ENCODE measurements at regions not wholly inside any gene's neighbourhood (a gene's known extent, or its start where the extent isn't known, plus 50 kb on each side); places are given as distances from the start of the nearest gene placed in this dataset.

- ChIA-PET POLR2A (no interaction called here), CTCF (no interaction called here)
- no peaks in the 10 kb centered on the region for H3K36me3 ChIP-seq (ENCODE audit: control insufficient read depth, insufficient read depth, low read length)
- BruUV-seq (replicated peaks) = no TSS peak
- H3K4me3 ChIP-seq (ENCODE audit: low read depth, low read length) = no peak overlapping the region
- peaks cover 8% of the 10 kb centered on the region for H3K27me3 Mint-ChIP-seq (ENCODE audit: insufficient read depth, unreplicated experiment)
- DNase-seq = no peak
- no peaks in the 10 kb centered on the region for H3K4me1 Mint-ChIP-seq (ENCODE audit: low read depth, unreplicated experiment)
- no peaks in the 10 kb centered on the region for H3K27me3 ChIP-seq (replicated peaks; ENCODE audit: control insufficient read depth, insufficient read depth, low read length)
- no peaks in the 10 kb centered on the region for H3K4me1 ChIP-seq
- TF ChIP-seq CTCF (IDR thresholded peaks at IDR 0.05; ENCODE audit: insufficient read depth in 1 of 2, low read depth in 1 of 2, low read length in 1 of 2, severe bottlenecking in 1 of 2, unreplicated experiment in 1 of 2) = no peak
- no peaks in the 10 kb centered on the region for H3K9me3 Mint-ChIP-seq (ENCODE audit: unreplicated experiment)
- H3K4me3 Mint-ChIP-seq (ENCODE audit: unreplicated experiment) = no peak overlapping the region
- intact Hi-C loops (cut with micrococcal nuclease; ENCODE audit: unreplicated experiment) = no loop called here
- H3K36me3 Mint-ChIP-seq (ENCODE audit: insufficient read depth, unreplicated experiment) = no peaks in the 10 kb centered on the region
- no peaks in the 10 kb centered on the region for H3K9me3 ChIP-seq
- H3K27ac Mint-ChIP-seq (ENCODE audit: unreplicated experiment) = no peak overlapping the region
These were observed 637.7 kb downstream of the ETNK1 start for GRCh38 chr12:23262670-23263069.

GRCh38 chr12:23277831-23278230, 652.9 kb downstream of the ETNK1 start:
- ChIA-PET CTCF (no interaction called here), POLR2A (no interaction called here)
- H3K27me3 ChIP-seq (replicated peaks; ENCODE audit: control insufficient read depth, insufficient read depth, low read length) = no peaks in the 10 kb centered on the region
- H3K36me3 Mint-ChIP-seq (ENCODE audit: insufficient read depth, unreplicated experiment) = no peaks in the 10 kb centered on the region
- no peaks in the 10 kb centered on the region for H3K36me3 ChIP-seq (ENCODE audit: control insufficient read depth, insufficient read depth, low read length)
- DNase-seq = no peak
- no peaks in the 10 kb centered on the region for H3K4me1 ChIP-seq
- no peaks in the 10 kb centered on the region for H3K4me1 Mint-ChIP-seq (ENCODE audit: low read depth, unreplicated experiment)
- TF ChIP-seq CTCF (IDR thresholded peaks at IDR 0.05; ENCODE audit: insufficient read depth in 1 of 2, low read depth in 1 of 2, low read length in 1 of 2, severe bottlenecking in 1 of 2, unreplicated experiment in 1 of 2) = no peak
- no peak overlapping the region for H3K27ac Mint-ChIP-seq (ENCODE audit: unreplicated experiment)
- peaks cover 4% of the 10 kb centered on the region for H3K9me3 Mint-ChIP-seq (ENCODE audit: unreplicated experiment)
- no peak overlapping the region for H3K4me3 ChIP-seq (ENCODE audit: low read depth, low read length)
- peaks cover 2% of the 10 kb centered on the region for H3K27me3 Mint-ChIP-seq (ENCODE audit: insufficient read depth, unreplicated experiment)
- BruUV-seq (replicated peaks) = no TSS peak
- no peaks in the 10 kb centered on the region for H3K9me3 ChIP-seq
- intact Hi-C loops (cut with micrococcal nuclease; ENCODE audit: unreplicated experiment) = no loop called here
- H3K4me3 Mint-ChIP-seq (ENCODE audit: unreplicated experiment) = no peak overlapping the region

DNA sequence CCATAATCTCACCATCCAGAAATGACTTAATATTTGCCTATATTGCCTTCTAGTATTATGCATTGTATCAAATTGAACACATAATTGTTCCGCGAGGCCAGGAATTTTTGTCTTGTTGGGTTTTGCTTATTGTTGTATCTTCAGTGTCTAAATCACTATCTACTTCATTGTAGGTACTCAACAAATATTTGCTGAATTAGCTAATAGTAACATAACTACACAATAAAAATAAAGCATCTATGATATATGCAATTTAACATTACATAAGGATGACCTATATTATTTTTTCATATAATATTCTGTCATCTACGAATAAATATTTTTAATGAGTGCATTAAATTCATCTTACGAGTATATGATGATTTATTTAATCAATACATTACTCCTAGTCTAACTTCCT, 656.3 kb downstream of the ETNK1 start:
- Histone ChIP-seq H3K36me3 (ENCODE audit: control insufficient read depth, insufficient read depth, low read length) (no peaks in the 10 kb centered on the region), H3K4me3 (ENCODE audit: low read depth, low read length) (no peak overlapping the region), H3K9me3 (no peaks in the 10 kb centered on the region), H3K27me3 (replicated peaks; ENCODE audit: control insufficient read depth, insufficient read depth, low read length) (no peaks in the 10 kb centered on the region), H3K4me1 (no peaks in the 10 kb centered on the region)
- no peaks in the 10 kb centered on the region for H3K4me1 Mint-ChIP-seq (ENCODE audit: low read depth, unreplicated experiment)
- ChIA-PET CTCF (no interaction called here), POLR2A (no interaction called here)
- BruUV-seq (replicated peaks) = no TSS peak
- DNase-seq = no peak
- no peaks in the 10 kb centered on the region for H3K36me3 Mint-ChIP-seq (ENCODE audit: insufficient read depth, unreplicated experiment)
- H3K4me3 Mint-ChIP-seq (ENCODE audit: unreplicated experiment) = no peak overlapping the region
- no peak for TF ChIP-seq CTCF (IDR thresholded peaks at IDR 0.05; ENCODE audit: insufficient read depth in 1 of 2, low read depth in 1 of 2, low read length in 1 of 2, severe bottlenecking in 1 of 2, unreplicated experiment in 1 of 2)
- H3K27ac Mint-ChIP-seq (ENCODE audit: unreplicated experiment) = no peak overlapping the region
- intact Hi-C loops (cut with micrococcal nuclease; ENCODE audit: unreplicated experiment) = no loop called here
- H3K27me3 Mint-ChIP-seq (ENCODE audit: insufficient read depth, unreplicated experiment) = no peaks in the 10 kb centered on the region
- peaks cover 10% of the 10 kb centered on the region for H3K9me3 Mint-ChIP-seq (ENCODE audit: unreplicated experiment)

All from Caco-2 (cell line).